Skin of body (tissue), 1 donor: ENCODE measurements at regions not wholly inside any gene's neighbourhood (a gene's known extent, or its start where the extent isn't known, plus 50 kb on each side); places are given as distances from the start of the nearest gene placed in this dataset.
"Not testable (repeated sequence)": the region's sequence is repeated elsewhere in the genome, so short reads cannot be mapped to it uniquely, and the experiment has no call there.

Experiments
- DNase-seq: peaks from one replicate; lab custom pipeline; 2025; lab: John Stamatoyannopoulos, UW

DNA sequence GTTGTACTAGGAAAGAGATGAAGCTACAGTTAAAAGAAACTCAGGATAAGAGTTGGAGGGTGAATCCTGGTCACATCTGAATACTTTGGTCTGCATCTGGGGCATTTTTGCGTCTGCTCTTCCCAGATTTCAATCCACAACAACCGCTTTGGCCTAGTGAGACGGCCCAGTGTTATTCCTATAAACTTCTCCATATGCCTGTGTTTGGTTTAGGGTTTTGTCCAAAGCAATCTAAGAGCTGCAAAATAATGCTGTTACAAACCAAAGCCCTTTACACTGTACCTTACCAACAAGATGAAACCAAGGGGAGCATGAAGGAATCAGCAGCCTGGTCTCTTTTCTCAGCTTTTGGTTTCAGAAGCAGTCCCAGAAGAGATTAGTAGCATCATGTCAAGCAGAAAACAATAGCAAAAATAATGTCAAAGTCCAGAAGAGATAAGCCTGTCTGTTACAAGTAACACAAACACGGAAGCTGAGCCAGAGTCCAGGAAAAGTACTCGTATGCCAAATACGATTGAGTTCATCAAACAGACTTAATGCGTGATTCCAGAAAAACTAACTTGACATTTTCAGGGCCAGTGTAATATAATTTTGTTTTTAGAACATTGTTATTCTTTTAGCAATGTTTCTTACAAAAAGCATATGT lies 379.9 kb upstream of the ACO1 start:
- no peak for DNase-seq

DNA sequence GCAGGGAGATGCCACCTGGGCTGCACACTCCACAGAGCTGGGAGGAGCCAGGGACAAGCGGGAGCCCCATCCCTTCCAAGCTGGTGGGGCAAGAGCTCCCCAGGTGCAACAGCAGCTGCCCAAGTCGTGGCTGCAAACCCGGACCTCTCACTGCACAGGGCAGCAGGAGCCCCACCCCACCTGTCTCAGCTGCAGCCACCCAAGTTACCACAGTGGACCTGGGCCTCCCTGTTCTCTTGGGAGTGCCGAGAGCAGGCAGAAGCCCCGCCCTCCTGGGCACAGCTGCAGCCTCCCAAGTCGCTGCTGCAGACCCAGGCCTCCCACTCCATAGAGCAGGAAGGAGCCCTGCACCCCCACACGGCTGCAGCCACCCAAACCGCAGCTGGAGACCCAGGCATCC lies 374.1 kb upstream of the ACO1 start:
- no peak for DNase-seq

- DNase-seq: no peak
These were observed 373.4 kb upstream of the ACO1 start for GRCh38 chr9:32011049-32011448.

GRCh38 chr9:32015795-32016194 lies 368.6 kb upstream of the ACO1 start:
- no peak for DNase-seq

DNA sequence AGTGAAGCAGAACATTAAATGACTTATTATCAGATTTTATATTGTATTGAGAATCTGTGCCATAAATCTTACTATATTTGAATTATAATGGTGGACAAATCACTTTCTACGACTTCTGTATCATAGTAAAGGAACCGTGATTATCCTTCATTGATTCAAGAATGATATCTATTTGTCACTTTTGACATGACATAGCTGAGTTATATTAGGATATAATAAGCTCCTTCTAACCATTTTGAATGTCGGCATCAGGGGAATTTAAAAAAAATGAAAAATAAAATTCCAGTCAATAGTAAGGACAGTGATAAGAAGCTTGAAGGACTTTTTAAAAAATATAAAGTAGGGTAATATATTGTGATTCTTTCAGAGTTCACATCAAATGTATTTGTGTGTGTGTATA lies 338.9 kb upstream of the ACO1 start:
- no peak for DNase-seq

GRCh38 chr9:32067261-32067660 lies 317.2 kb upstream of the ACO1 start:
- no peak for DNase-seq

GRCh38 chr9:32069169-32069813 lies 315.2 kb upstream of the ACO1 start:
- no peak for DNase-seq

DNA sequence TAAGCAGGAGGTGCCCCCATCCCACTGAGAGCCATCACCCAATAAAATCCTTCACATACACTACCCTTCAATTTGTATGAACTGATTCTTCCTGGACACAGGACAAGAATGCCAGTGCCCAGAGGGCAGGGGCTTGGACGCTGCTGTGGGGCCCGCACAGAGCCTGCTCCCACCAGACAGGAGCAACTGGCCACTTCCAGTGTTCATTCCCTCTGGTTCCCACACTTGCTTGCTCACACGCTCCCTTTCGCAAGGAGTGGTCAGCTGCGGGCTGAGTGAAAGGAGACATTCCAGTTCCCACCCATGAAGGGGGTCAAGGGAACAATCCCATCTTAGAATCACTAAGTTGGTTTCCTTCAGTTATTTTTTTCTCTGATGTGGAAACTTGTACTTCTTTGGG lies 314.5 kb upstream of the ACO1 start:
- DNase-seq: no peak

GRCh38 chr9:32072570-32072969 lies 311.9 kb upstream of the ACO1 start:
- DNase-seq: no peak

DNA sequence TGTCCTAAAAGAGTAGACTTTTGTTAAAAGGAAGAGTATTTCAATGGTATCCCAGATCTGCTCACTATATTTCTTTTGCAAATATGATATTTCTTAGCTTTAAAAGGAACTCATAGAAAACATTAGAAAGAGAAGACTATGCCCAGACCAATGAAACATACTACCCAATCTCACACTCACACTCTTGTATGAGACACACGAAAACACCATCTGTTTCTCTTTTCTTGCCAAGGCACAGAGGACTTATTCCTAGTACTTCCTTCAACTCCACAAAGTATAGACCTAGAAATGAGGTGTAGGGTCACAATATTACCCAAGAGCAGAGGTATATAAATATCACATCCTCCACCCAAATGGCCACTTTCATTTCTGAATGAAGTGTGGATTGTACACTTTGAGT lies 292.4 kb upstream of the ACO1 start:
- DNase-seq: no peak

- no peak for DNase-seq
These were observed 267.2 kb upstream of the ACO1 start for GRCh38 chr9:32117291-32117690.

- DNase-seq: no peak
These were observed 255.9 kb upstream of the ACO1 start for GRCh38 chr9:32128546-32128945.

GRCh38 chr9:32130709-32131108 lies 253.7 kb upstream of the ACO1 start:
- not testable (repeated sequence) for DNase-seq

DNA sequence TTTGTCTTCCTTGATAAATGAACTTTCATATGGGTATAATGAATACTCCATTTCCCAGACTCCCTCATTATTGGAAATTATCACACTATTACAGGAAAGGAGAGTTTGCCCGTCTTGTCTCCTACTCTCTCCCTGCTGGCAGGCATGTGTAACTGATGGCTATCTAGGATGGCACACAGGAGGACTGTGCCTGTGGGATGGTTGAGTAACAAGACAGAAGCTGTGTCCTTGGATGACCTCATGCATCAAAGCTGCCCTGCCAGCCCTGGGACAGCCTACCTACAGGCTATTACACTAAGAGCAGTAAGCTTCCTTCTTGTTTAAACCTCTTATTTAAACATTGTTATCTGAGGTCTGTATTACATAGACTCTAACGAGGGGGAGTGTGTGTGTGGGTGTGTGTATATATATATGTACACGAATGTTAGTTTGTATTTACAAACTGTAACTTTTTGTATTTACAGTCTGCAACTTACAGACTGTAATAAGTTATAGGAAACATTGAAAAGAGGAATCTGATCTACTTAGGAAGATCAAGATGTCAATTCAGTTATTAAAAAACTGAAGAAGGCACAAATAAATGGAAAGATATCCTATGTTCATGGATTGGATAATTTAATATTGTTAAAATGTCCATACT lies 247.6 kb upstream of the ACO1 start:
- no peak for DNase-seq

- DNase-seq: no peak
These were observed 242.4 kb upstream of the ACO1 start for GRCh38 chr9:32142074-32142473.

DNA sequence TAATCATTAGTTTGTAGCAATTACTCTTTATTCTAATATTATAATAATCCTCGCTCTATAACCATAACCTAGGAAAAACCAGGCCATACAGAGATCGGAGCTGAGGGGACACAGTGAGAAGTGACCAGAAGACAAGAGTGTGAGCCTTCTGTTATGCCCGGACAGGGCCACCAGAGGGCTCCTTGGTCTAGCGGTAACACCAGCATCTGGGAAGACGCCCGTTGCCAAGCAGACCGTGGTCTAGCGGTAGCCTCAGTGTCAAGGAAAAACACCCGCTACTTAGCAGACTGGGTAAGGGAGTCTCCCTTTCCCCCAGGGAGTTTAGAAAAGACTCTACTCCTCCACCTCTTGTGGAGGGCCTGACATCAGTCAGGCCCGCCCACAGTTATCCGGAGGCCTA lies 235.9 kb upstream of the ACO1 start:
- DNase-seq: not testable (repeated sequence)

DNA sequence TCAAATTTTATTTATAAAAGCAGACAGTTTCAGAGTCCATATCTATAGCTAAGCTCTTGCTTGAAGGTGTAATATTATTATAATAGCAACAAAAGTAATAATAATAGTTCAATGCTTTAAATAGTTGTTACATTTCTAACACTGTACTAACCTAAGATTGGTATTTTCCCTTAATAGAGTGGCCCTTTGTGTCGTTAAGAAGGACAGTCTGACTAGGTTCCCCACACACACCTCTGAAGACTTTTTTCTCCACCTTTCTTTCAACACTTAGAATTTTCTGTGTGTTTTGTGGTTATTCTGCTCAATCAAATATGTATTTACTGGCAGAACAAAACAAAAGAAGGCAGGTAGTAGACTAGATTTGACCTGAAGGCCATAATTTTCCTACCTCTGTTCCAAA lies 223.2 kb upstream of the ACO1 start:
- DNase-seq: no peak

DNA sequence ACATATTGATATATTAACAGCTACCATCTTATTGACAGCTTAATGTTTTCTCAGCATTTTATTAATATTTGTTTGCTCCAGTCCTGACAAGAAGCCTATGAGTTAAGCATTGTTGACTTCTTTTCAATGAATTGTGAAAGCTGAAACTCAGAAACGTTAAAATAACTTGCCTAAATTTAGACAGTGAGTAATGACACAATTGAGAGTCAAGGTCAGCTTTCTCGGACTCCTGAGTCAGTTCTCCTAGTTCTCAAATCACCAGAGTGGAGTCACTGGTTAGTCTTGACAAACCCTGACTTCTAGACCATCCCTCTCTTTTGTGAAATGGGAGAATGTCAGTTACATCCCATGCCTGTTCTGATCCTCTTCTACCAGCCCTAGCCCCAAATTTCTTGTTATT lies 222.7 kb upstream of the ACO1 start:
- DNase-seq: no peak

DNA sequence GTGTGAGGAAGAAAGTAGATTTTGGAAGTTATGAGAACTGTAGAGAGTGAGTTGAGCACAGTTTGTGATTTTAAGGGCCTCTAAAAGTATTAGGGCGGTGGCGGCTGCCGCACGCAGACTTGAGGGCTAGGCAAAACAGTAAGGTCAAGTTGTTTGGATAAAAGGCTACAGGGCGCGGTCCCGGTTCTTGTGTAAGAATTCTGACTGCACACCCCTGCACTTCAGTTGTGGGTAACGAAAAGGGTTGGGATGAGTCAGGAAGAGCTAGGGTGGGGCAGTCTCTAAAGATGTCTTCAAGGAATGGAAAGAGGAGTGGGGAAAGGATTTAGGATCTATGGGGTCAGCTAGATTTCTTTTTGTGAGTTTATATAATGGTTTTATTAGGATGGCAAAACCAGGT lies 218.1 kb upstream of the ACO1 start:
- not testable (repeated sequence) for DNase-seq

DNA sequence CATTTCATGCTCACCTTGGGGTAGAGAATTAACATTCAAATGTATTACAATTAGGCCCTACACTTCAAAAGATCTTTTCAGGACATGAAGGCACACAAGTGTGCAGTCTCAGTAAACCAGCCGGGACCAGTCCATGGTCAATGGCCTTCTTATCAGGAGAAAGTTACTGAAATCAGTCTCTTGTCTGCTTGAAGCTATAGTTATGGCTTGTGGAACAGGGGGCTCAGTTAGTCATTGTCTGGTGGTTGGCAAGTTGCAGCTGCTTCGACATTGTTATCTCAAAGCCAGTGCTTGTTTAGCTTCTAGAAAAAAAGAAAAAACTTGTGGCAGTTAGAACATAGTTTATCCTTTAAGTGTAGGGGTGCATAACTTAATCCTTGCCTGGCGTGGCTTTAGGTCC lies 213.1 kb upstream of the ACO1 start:
- no peak for DNase-seq

DNA sequence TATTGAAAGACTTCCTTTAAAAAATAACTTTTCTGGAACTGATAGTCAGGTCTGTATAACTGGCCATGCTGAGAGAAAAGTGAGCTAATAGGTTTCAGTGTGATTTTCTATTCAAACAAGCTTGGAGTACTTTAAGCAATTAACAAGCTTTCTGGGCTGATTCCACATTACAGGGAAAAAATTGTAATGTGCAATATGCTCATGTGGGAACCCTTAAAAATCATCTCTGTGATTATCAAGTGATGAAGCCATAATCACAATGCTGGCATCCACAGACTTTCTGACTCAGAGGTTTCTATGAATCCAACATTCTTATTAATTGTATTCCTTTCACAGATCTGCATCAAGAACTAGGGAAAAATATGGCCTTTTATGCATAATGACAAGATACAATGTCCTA lies 212.2 kb upstream of the ACO1 start:
- DNase-seq: no peak

DNA sequence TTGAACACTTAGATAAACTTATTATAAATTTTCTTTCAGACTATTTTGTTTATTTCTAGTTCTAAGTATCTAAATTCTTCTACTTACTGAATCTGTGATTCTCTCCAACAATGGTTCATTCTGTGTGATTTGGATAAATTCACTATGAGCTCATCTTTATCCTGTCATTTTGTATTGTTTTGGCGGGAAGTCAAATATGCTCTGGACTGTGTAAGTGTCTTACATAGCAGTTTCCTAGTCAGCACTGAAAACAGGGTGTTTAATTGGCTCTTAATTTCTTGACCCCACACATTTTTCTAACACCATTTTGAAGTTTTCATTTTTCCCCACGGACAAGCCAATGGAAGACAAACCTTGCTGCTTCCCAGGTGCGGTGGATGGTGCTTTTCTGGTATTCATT lies 207.0 kb upstream of the ACO1 start:
- DNase-seq: no peak

GRCh38 chr9:32180597-32180996 lies 203.8 kb upstream of the ACO1 start:
- no peak for DNase-seq
